Left forelimb (tissue), 1 donor: ENCODE measurements at regions not wholly inside any gene's neighbourhood (a gene's known extent, or its start where the extent isn't known, plus 50 kb on each side); places are given as distances from the start of the nearest gene placed in this dataset.

ENCODE experiments used
- DNase-seq: peaks from one replicate; pipeline ENCODE4 v3.0.0-alpha.2; 2018; ENCODE audit warnings: low spot score

- DNase-seq = no peak
Measured at GRCh38 chr21:35370071-35370470, 321.0 kb upstream of the RUNX1 start.

- DNase-seq = no peak
Measured at GRCh38 chr21:35368326-35368725, 319.2 kb upstream of the RUNX1 start.

GRCh38 chr21:35367553-35367952, 318.5 kb upstream of the RUNX1 start:
- no peak for DNase-seq

GRCh38 chr21:35366394-35367080, 317.4 kb upstream of the RUNX1 start:
- no peak for DNase-seq

GRCh38 chr21:35363458-35363857, 314.4 kb upstream of the RUNX1 start:
- DNase-seq = no peak

GRCh38 chr21:35361988-35362387, 312.9 kb upstream of the RUNX1 start:
- DNase-seq = no peak

GRCh38 chr21:35360870-35361570, 311.9 kb upstream of the RUNX1 start:
- no peak for DNase-seq

GRCh38 chr21:35359076-35359475, 310.0 kb upstream of the RUNX1 start:
- DNase-seq = no peak

- DNase-seq = no peak
Measured at GRCh38 chr21:35358008-35358407, 308.9 kb upstream of the RUNX1 start.

- no peak for DNase-seq
Measured at GRCh38 chr21:35357041-35357780, 308.1 kb upstream of the RUNX1 start.

GRCh38 chr21:35354078-35354477, 305.0 kb upstream of the RUNX1 start:
- DNase-seq = no peak

- no peak for DNase-seq
Measured at GRCh38 chr21:35352793-35353192, 303.7 kb upstream of the RUNX1 start.

- DNase-seq = no peak
Measured at GRCh38 chr21:35352066-35352770, 303.1 kb upstream of the RUNX1 start.

GRCh38 chr21:35351434-35351833, 302.3 kb upstream of the RUNX1 start:
- no peak for DNase-seq

GRCh38 chr21:35350965-35351364, 301.9 kb upstream of the RUNX1 start:
- DNase-seq = no peak

- DNase-seq = no peak
Measured at GRCh38 chr21:35349376-35350080, 300.4 kb upstream of the RUNX1 start.

- no peak for DNase-seq
Measured at GRCh38 chr21:35348686-35349085, 299.6 kb upstream of the RUNX1 start.

- DNase-seq = no peak
Measured at GRCh38 chr21:35346697-35347096, 297.6 kb upstream of the RUNX1 start.

GRCh38 chr21:35345954-35346353, 296.9 kb upstream of the RUNX1 start:
- no peak for DNase-seq

- no peak for DNase-seq
Measured at GRCh38 chr21:35344582-35344981, 295.5 kb upstream of the RUNX1 start.

GRCh38 chr21:35343046-35343819, 294.1 kb upstream of the RUNX1 start:
- no peak for DNase-seq
